ENCODE measurements at regions not wholly inside any gene's neighbourhood (a gene's known extent, or its start where the extent isn't known, plus 50 kb on each side); places are given as distances from the start of the nearest gene placed in this dataset.

- H3K27ac Mint-ChIP-seq, result no peak overlapping the region
- no peaks in the 10 kb centered on the region for H3K9me3 ChIP-seq (ENCODE audit: low read depth)
These were observed 59.6 kb upstream of the AGPS start for GRCh38 chr2:177332992-177333388.

GRCh38 chr2:177334940-177335543 is 57.5 kb upstream of the AGPS start:
- Mint-ChIP-seq H3K27me3 (ENCODE audit: insufficient read depth, low read depth) (peaks cover 2% of the 10 kb centered on the region), H3K27ac (no peak overlapping the region), H3K4me1 (peaks cover 7% of the 10 kb centered on the region), H3K4me3 (no peak overlapping the region), H3K36me3 (no peaks in the 10 kb centered on the region), H3K9me3 (no peaks in the 10 kb centered on the region)
- Histone ChIP-seq H3F3A (ENCODE audit: low read depth) (no peaks in the 10 kb centered on the region), H3K27me3 (no peaks in the 10 kb centered on the region), H3K79me2 (ENCODE audit: low read depth) (no peaks in the 10 kb centered on the region), H3K27ac (no peak overlapping the region), H3K36me3 (no peaks in the 10 kb centered on the region), H3K4me2 (no peak overlapping the region), H2AFZ (replicated peaks) (no peak overlapping the region), H4K20me1 (ENCODE audit: low read depth) (no peaks in the 10 kb centered on the region), H3K4me3 (no peak overlapping the region), H3K9me3 (ENCODE audit: low read depth) (no peaks in the 10 kb centered on the region), H3K9ac (no peak overlapping the region), H3K4me1 (peaks cover 6% of the 10 kb centered on the region)
- TF ChIP-seq EZH2 (IDR thresholded peaks at IDR 0.05) (no peak), EZH2phosphoT487 (IDR thresholded peaks at IDR 0.05) (no peak), CTCF (IDR thresholded peaks at IDR 0.05) (peak; percentile 98)
- peak; percentile 62 for DNase-seq (ENCODE audit: low spot score)

More at GRCh38 chr2:177332992-177333388, 59.6 kb upstream of the AGPS start:
- Histone ChIP-seq H2AFZ (replicated peaks) (no peak overlapping the region), H3K79me2 (ENCODE audit: low read depth) (no peaks in the 10 kb centered on the region), H3K36me3 (no peaks in the 10 kb centered on the region), H3K4me1 (peaks cover 6% of the 10 kb centered on the region), H3K27ac (no peak overlapping the region), H3K9ac (no peak overlapping the region), H3K27me3 (no peaks in the 10 kb centered on the region), H3F3A (ENCODE audit: low read depth) (no peaks in the 10 kb centered on the region), H3K4me2 (no peak overlapping the region), H3K4me3 (no peak overlapping the region), H4K20me1 (ENCODE audit: low read depth) (no peaks in the 10 kb centered on the region)
- H3K36me3 Mint-ChIP-seq, result no peaks in the 10 kb centered on the region
- no peak overlapping the region for H3K4me3 Mint-ChIP-seq
- peaks cover 7% of the 10 kb centered on the region for H3K4me1 Mint-ChIP-seq
- DNase-seq (ENCODE audit: low spot score), result no peak
- no peaks in the 10 kb centered on the region for H3K9me3 Mint-ChIP-seq
- H3K27me3 Mint-ChIP-seq (ENCODE audit: insufficient read depth, low read depth), result peaks cover 2% of the 10 kb centered on the region
- no peak for TF ChIP-seq EZH2phosphoT487 (IDR thresholded peaks at IDR 0.05)
- TF ChIP-seq CTCF (IDR thresholded peaks at IDR 0.05), result no peak
- no peak for TF ChIP-seq EZH2 (IDR thresholded peaks at IDR 0.05)

GRCh38 chr2:177335917-177336450 is 56.6 kb upstream of the AGPS start:
- Histone ChIP-seq H2AFZ (replicated peaks) (no peak overlapping the region), H3K27me3 (no peaks in the 10 kb centered on the region), H3F3A (ENCODE audit: low read depth) (no peaks in the 10 kb centered on the region), H3K79me2 (ENCODE audit: low read depth) (no peaks in the 10 kb centered on the region), H4K20me1 (ENCODE audit: low read depth) (no peaks in the 10 kb centered on the region), H3K4me3 (no peak overlapping the region), H3K9me3 (ENCODE audit: low read depth) (no peaks in the 10 kb centered on the region), H3K27ac (no peak overlapping the region), H3K4me1 (peaks cover 6% of the 10 kb centered on the region), H3K36me3 (no peaks in the 10 kb centered on the region), H3K9ac (no peak overlapping the region), H3K4me2 (no peak overlapping the region)
- TF ChIP-seq CTCF (IDR thresholded peaks at IDR 0.05), result no peak
- TF ChIP-seq EZH2 (IDR thresholded peaks at IDR 0.05), result no peak
- TF ChIP-seq EZH2phosphoT487 (IDR thresholded peaks at IDR 0.05), result no peak
- Mint-ChIP-seq H3K36me3 (no peaks in the 10 kb centered on the region), H3K27ac (no peak overlapping the region), H3K27me3 (ENCODE audit: insufficient read depth, low read depth) (peaks cover 2% of the 10 kb centered on the region), H3K4me3 (no peak overlapping the region), H3K4me1 (peaks cover 7% of the 10 kb centered on the region), H3K9me3 (no peaks in the 10 kb centered on the region)
- no peak for DNase-seq (ENCODE audit: low spot score)
